Thoracic aorta (tissue), 2 donors: ENCODE measurements at regions not wholly inside any gene's neighbourhood (a gene's known extent, or its start where the extent isn't known, plus 50 kb on each side); places are given as distances from the start of the nearest gene placed in this dataset.

Experiments
- ATAC-seq: fragments of 150-250 bp; one replicate; pipeline ENCODE4 v1.8.0; 2017; ENCODE audit warnings: low read depth; ENCODE audit not compliant: insufficient number of reproducible peaks, low FRiP score
- DNase-seq: peaks from one replicate; pipeline ENCODE4 v3.0.0-alpha.2; 2020; ENCODE audit warnings: low spot score
- H3K27ac ChIP-seq, 2 donors: fragments of 200-600 bp; sonication (generic); 1 replicate in 1 of 2; 2 replicates in 1 of 2; pipeline ENCODE4 v1.5.1; 2016; ENCODE audit warnings: mild to moderate bottlenecking in 2 of 2, moderate library complexity in 2 of 2
- H3K27me3 ChIP-seq: fragments of 200-600 bp; sonication (generic); replicated peaks from 2 replicates; pipeline ENCODE4 v1.6.0; 2016; ENCODE audit warnings: mild to moderate bottlenecking; ENCODE audit not compliant: insufficient read depth
- H3K36me3 ChIP-seq: fragments of 200-600 bp; sonication (generic); one replicate; pipeline ENCODE4 v1.5.1; 2016
- H3K4me1 ChIP-seq, 2 donors: fragments of 200-600 bp; sonication (generic); 1 replicate in 1 of 2; 2 replicates in 1 of 2; pipeline versions ENCODE4 v1.5.1 to v1.6.0; 2016; ENCODE audit warnings: low read depth in 2 of 2, mild to moderate bottlenecking in 1 of 2; ENCODE audit not compliant: control insufficient read depth in 1 of 2
- H3K4me3 ChIP-seq: fragments of 200-600 bp; sonication (generic); 2 replicates; pipeline ENCODE4 v1.5.1; 2016; ENCODE audit warnings: mild to moderate bottlenecking
- H3K9me3 ChIP-seq: fragments of 200-600 bp; sonication (generic); 2 replicates; pipeline ENCODE4 v1.5.1; 2016
- CTCF ChIP-seq: fragments of 200-600 bp; sonication (generic); IDR thresholded peaks from one replicate; pipeline ENCODE4 v1.5.1; 2019; ENCODE audit warnings: antibody characterized with exemption

DNA sequence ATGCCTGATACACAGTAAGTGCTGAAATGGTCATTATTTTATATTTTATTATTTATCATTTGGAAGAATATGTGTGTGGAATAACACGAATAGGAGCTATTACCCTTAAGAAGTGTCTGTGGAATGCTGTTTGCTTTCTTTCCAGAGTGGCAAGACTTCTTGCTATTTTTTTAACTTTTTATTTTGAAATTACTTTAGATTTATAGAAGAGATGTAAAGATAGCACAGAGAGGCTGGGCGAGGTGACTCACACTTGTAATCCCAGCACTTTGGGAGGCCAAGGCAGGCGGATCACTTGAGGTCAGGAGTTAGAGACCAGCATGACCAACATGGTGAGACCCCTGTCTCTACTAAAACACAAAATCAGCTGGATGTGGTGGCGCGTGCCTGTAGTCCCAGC is 58.9 kb upstream of the PAX6 start:
- Histone ChIP-seq H3K9me3 (no peaks in the 10 kb centered on the region), H3K27ac (no peak overlapping the region), H3K4me1 (no peaks in the 10 kb centered on the region), H3K27me3 (no peaks in the 10 kb centered on the region), H3K4me3 (no peak overlapping the region), H3K36me3 (no peaks in the 10 kb centered on the region)
- no peak for TF ChIP-seq CTCF
- DNase-seq (no peak), ATAC-seq (no peak)

GRCh38 chr11:31865606-31866300 is 54.6 kb upstream of the PAX6 start:
- DNase-seq (no peak), ATAC-seq (no peak)
- Histone ChIP-seq H3K4me1 (no peaks in the 10 kb centered on the region), H3K9me3 (no peaks in the 10 kb centered on the region), H3K4me3 (no peak overlapping the region), H3K36me3 (no peaks in the 10 kb centered on the region), H3K27me3 (no peaks in the 10 kb centered on the region), H3K27ac (no peak overlapping the region)
- TF ChIP-seq CTCF, result no peak

DNA sequence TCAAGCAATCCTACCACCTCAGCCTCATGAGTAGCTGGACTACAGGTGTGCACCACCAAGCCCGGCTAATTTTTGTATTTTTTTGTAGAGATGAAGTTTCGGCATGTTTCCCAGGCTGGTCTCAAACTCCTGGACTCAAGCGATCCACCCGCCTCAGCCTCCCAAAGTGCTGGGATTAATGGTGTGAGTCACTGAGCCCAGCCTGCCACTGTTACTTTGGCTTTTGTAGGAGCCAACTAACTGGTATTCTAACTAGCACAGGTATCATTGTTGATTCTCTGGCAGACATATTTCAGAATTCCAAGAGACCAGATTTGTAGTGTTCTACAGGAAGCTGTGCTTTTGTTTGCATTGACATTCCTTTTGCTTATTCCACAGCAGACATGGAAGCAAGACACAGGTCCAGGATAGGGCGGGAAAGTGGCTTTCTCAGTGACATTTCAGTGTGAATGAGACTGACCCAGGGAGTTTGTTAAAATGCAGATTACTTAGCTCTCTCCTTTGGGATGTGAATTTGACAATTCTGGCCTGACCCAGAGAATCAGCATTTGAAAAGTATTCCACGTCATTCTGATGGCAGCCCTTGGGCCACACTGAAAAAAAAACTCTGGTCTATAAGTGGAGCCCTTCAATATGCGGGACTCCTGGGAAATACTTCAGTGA is 52.2 kb upstream of the PAX6 start:
- Histone ChIP-seq H3K4me3 (no peak overlapping the region), H3K36me3 (no peaks in the 10 kb centered on the region), H3K27ac (no peak overlapping the region), H3K27me3 (no peaks in the 10 kb centered on the region), H3K9me3 (no peaks in the 10 kb centered on the region), H3K4me1 (no peaks in the 10 kb centered on the region)
- no peak for TF ChIP-seq CTCF
- no peak for DNase-seq
- ATAC-seq, result no peak

DNA sequence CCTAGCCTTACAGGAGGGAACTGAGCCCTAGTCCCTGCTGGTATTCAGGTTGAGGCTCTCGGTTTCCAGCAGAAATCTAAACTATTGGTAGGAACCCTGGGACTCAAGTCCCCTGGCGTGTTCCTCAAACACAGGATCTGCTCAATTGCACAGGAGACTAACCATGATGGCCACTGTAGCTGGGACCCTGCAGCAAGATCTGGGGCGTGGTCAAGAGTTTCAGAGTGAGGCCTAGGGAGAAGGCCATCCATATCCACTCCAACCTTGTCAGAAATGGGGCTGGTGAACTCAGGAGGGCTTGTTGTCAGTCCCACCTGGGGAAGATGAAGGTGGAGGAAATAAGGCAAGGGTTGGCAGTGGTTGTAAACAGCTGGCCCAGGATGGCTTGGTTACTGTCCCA is 49.9 kb upstream of the PAX6 start:
- no peak overlapping the region for H3K27ac ChIP-seq
- no peaks in the 10 kb centered on the region for H3K27me3 ChIP-seq
- H3K36me3 ChIP-seq, result no peaks in the 10 kb centered on the region
- no peak for TF ChIP-seq CTCF
- no peak overlapping the region for H3K4me3 ChIP-seq
- no peaks in the 10 kb centered on the region for H3K4me1 ChIP-seq
- ATAC-seq (no peak), DNase-seq (no peak)
- H3K9me3 ChIP-seq, result no peaks in the 10 kb centered on the region
